CD4-positive, alpha-beta T cell (primary cell): ENCODE measurements at regions not wholly inside any gene's neighbourhood (a gene's known extent, or its start where the extent isn't known, plus 50 kb on each side); places are given as distances from the start of the nearest gene placed in this dataset.

Experiments used
- ATAC-seq: fragments of 200-7000 bp; cut with Tn5 transposase; one replicate; pipeline ENCODE4 v1.10.0; 2022; ENCODE audit warnings: mild to moderate bottlenecking; ENCODE audit not compliant: poor library complexity
- CTCF ChIA-PET: fragments of 350-600 bp; sonication (Branson Sonifier 250); formaldehyde crosslinking; loops from one replicate; lab custom pipeline; 2021; ENCODE audit warnings: antibody characterized with exemption, inconsistent platforms; lab: Charles Lee
- POLR2A ChIA-PET: fragments of 350-600 bp; sonication (Branson Sonifier 250); formaldehyde crosslinking; loops from one replicate; lab custom pipeline; 2021; ENCODE audit warnings: antibody characterized with exemption, inconsistent platforms; lab: Charles Lee
- DNase-seq, 14 experiments: peaks; one replicate each; pipeline ENCODE4 v3.0.0-alpha.2; 2013 to 2020; ENCODE audit warnings: mixed read lengths in 2 of 14
- H3K27ac ChIP-seq, 2 donors: one replicate each; pipeline versions ENCODE4 v1.5.1 to v1.7.0; 2013; ENCODE audit warnings: low read length in 2 of 2, low read depth in 1 of 2, mild to moderate bottlenecking in 1 of 2
- H3K27me3 ChIP-seq, 2 experiments: 1 replicate in 1 of 2; 2 replicates in 1 of 2; pipeline versions ENCODE4 v1.6.1 to v1.7.0; 2013; ENCODE audit warnings: low read length in 2 of 2, control low read depth in 1 of 2, mild to moderate bottlenecking in 1 of 2, moderate library complexity in 1 of 2; ENCODE audit not compliant: insufficient read depth in 2 of 2, control insufficient read depth in 1 of 2
- H3K36me3 ChIP-seq: one replicate; pipeline ENCODE4 v1.6.1; 2013; ENCODE audit warnings: low read length, control low read depth; ENCODE audit not compliant: insufficient read depth
- H3K4me1 ChIP-seq: one replicate; pipeline ENCODE4 v1.6.1; 2013; ENCODE audit warnings: low read length, control low read depth; ENCODE audit not compliant: insufficient read depth
- H3K4me3 ChIP-seq: one replicate; pipeline ENCODE4 v1.5.1; 2013; ENCODE audit warnings: mild to moderate bottlenecking, low read length, moderate library complexity
- H3K9me3 ChIP-seq, 2 experiments: 1 replicate in 1 of 2; 2 replicates in 1 of 2; pipeline versions ENCODE4 v1.6.1 to v1.7.0; 2013; ENCODE audit warnings: low read length in 2 of 2, mild to moderate bottlenecking in 2 of 2, control low read depth in 1 of 2, moderate library complexity in 1 of 2; ENCODE audit not compliant: control insufficient read depth in 1 of 2, insufficient read depth in 1 of 2
- H3K27ac Mint-ChIP-seq: one replicate; pipeline ENCODE4 v1.8.0; 2020; ENCODE audit warnings: mixed read lengths
- H3K27me3 Mint-ChIP-seq: one replicate; pipeline ENCODE4 v1.8.0; 2021; ENCODE audit warnings: mixed read lengths
- H3K36me3 Mint-ChIP-seq: one replicate; pipeline ENCODE4 v1.8.0; 2021; ENCODE audit warnings: low read depth, mixed read lengths
- H3K4me1 Mint-ChIP-seq: one replicate; pipeline ENCODE4 v1.8.0; 2021; ENCODE audit warnings: low read depth, mixed read lengths
- H3K4me3 Mint-ChIP-seq: one replicate; pipeline ENCODE4 v1.8.0; 2020; ENCODE audit warnings: mild to moderate bottlenecking, mixed read lengths
- H3K9me3 Mint-ChIP-seq: one replicate; pipeline ENCODE4 v1.8.0; 2020; ENCODE audit warnings: mixed read lengths
- intact Hi-C, 2 experiments: fragments of 100-400 bp; cut with DNase I in 1 of 2; cut with micrococcal nuclease in 1 of 2; formaldehyde crosslinking; loops; one replicate each; pipeline versions ENCODE4 v1.15.1 to v1.9.0; 2023 to 2025; cut with DNase I, micrococcal nuclease
- TF ChIP-seq, protein P1 (sequence below): fragments of 200-600 bp; IDR thresholded peaks from one replicate; pipeline ENCODE4 v1.8.0; 2022; ENCODE audit warnings: antibody characterized with exemption, mild to moderate bottlenecking

- ChIA-PET CTCF (interaction anchor here (1.2 to 3.8 kb wide), 6 partner anchors 82 to 210 kb away, joined by 3 to 19 read pairs (median 12); partner anchors contain the start of gene ARL4C), POLR2A (interaction anchor here (0.7 to 8.8 kb wide), 17 partner anchors 10 to 872 kb away, joined by 3 to 222 read pairs (median 10); partner anchors contain the start of gene ARL4C)
- Mint-ChIP-seq H3K36me3 (no peaks in the 10 kb centered on the region), H3K4me3 (peak overlapping the region; percentile 79), H3K27me3 (no peaks in the 10 kb centered on the region), H3K27ac (peak overlapping the region; percentile 98), H3K4me1 (peaks cover 74% of the 10 kb centered on the region), H3K9me3 (no peaks in the 10 kb centered on the region)
- Histone ChIP-seq H3K4me1 (peaks cover 65% of the 10 kb centered on the region), H3K4me3 (peak overlapping the region; percentile 17), H3K9me3 (no peaks in the 10 kb centered on the region), H3K27ac (peak overlapping the region; percentile 96 to 99), H3K36me3 (no peaks in the 10 kb centered on the region), H3K27me3 (no peaks in the 10 kb centered on the region)
- intact Hi-C loops: loop anchor here (1.0 to 10.0 kb wide), 6 partner anchors 82 to 296 kb away; no protein-coding TSS in a partner anchor
- ATAC-seq (peak; percentile 62), DNase-seq (peak; percentile 66 to 98 (median 80))
- TF ChIP-seq, protein P1, sequence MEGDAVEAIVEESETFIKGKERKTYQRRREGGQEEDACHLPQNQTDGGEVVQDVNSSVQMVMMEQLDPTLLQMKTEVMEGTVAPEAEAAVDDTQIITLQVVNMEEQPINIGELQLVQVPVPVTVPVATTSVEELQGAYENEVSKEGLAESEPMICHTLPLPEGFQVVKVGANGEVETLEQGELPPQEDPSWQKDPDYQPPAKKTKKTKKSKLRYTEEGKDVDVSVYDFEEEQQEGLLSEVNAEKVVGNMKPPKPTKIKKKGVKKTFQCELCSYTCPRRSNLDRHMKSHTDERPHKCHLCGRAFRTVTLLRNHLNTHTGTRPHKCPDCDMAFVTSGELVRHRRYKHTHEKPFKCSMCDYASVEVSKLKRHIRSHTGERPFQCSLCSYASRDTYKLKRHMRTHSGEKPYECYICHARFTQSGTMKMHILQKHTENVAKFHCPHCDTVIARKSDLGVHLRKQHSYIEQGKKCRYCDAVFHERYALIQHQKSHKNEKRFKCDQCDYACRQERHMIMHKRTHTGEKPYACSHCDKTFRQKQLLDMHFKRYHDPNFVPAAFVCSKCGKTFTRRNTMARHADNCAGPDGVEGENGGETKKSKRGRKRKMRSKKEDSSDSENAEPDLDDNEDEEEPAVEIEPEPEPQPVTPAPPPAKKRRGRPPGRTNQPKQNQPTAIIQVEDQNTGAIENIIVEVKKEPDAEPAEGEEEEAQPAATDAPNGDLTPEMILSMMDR: no peak
Measured at GRCh38 chr2:234290671-234291070, 206.2 kb downstream of the ARL4C start.

DNA sequence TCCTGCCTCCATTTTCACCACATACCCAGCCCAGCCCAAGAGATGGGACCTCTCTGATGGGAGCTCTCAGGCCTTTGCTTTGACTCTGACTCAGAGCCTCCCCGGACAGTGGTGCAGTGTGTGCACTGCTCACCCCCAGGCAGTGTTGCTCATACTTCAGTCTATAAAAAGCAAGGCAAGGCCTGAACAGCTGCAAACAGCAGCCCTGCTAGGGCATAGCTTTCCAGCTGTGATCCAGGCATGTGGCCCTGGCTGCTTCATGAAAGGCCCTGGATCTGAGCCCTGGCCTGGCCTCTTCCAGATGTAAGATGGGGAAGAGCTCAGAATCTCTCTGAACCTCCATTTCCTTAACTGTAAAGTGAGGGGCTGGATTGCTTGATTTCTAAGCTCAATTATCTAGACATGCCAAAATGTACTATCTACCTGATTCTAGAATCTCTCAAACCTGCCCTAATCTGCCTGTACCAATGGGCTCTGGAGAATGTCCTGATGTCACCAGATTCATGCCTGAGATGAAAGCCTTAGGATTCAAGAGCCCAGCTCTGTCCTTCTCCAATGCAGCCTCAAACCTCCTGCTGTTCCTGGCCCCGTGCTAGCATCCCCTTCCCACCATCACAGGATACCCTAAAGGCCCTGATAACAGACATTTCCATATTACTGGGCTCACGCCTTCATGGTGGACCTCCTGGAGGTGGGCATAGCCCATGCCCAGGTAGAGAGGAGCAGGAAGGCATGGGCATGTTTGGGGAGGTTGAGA is 206.9 kb downstream of the ARL4C start:
- Mint-ChIP-seq H3K27ac (peak overlapping the region; percentile 98), H3K27me3 (no peaks in the 10 kb centered on the region), H3K4me1 (peaks cover 67% of the 10 kb centered on the region), H3K4me3 (peak overlapping the region; percentile 79), H3K9me3 (no peaks in the 10 kb centered on the region), H3K36me3 (no peaks in the 10 kb centered on the region)
- ATAC-seq (no peak), DNase-seq (peak in 9 of 14 experiments; percentile 10 to 73 (median 39))
- TF ChIP-seq, protein P1: no peak
- POLR2A ChIA-PET: interaction anchor here (0.7 to 8.8 kb wide), 17 partner anchors 10 to 213 kb away, joined by 3 to 222 read pairs (median 5); partner anchors contain the start of gene ARL4C
- Histone ChIP-seq H3K27ac (peak overlapping the region; percentile 96 to 99), H3K27me3 (no peaks in the 10 kb centered on the region), H3K4me3 (no peak overlapping the region), H3K9me3 (no peaks in the 10 kb centered on the region), H3K4me1 (peaks cover 62% of the 10 kb centered on the region), H3K36me3 (no peaks in the 10 kb centered on the region)
- intact Hi-C loops: loop anchor here (1.0 to 10.0 kb wide), 9 partner anchors 77 to 313 kb away; no protein-coding TSS in a partner anchor
- CTCF ChIA-PET: interaction anchor here (1.2 to 3.4 kb wide), 9 partner anchors 15 to 211 kb away, joined by 3 to 19 read pairs (median 8); partner anchors contain the start of gene ARL4C

DNA sequence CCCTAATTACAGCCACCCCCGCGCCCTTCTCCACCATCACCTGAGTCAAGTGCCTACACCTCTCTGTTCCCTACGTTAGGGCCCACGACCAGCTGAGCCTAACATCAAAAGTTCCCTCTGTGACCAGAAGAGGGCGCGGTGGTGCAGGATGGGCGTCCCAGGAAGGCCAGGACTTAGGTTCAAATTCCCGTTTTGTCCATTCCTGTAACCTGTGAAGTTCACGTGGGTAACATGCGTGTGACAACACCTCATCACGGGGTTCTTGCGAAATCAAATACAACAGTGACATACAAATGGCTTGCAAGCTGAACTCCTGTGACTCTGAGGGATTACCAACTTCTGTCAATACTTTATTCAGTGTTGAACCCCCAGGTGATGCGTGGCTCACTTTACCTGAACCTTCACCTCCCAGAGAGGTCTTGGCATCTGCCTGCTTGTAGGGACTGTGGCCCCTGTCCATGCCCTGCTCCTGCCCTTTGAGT is 207.9 kb downstream of the ARL4C start:
- Histone ChIP-seq H3K36me3 (no peaks in the 10 kb centered on the region), H3K27ac (peak overlapping the region; percentile 96 to 99), H3K4me1 (peaks cover 54% of the 10 kb centered on the region), H3K4me3 (no peak overlapping the region), H3K27me3 (no peaks in the 10 kb centered on the region), H3K9me3 (no peaks in the 10 kb centered on the region)
- peak overlapping the region; percentile 31 for H3K4me3 Mint-ChIP-seq
- peak; percentile 3 for ATAC-seq
- peak; percentile 62 to 90 (median 72) for DNase-seq
- H3K27me3 Mint-ChIP-seq: no peaks in the 10 kb centered on the region
- H3K27ac Mint-ChIP-seq: peak overlapping the region; percentile 98
- ChIA-PET CTCF (interaction anchor here (0.5 to 3.4 kb wide), 23 partner anchors 16 to 212 kb away, joined by 3 to 19 read pairs (median 4); partner anchors contain the start of gene ARL4C), POLR2A (interaction anchor here (0.8 to 8.8 kb wide), 13 partner anchors 9 to 212 kb away, joined by 3 to 222 read pairs (median 5); partner anchors contain the start of gene ARL4C)
- TF ChIP-seq, protein P1: peak; percentile 88
- H3K4me1 Mint-ChIP-seq: peaks cover 57% of the 10 kb centered on the region
- H3K9me3 Mint-ChIP-seq: no peaks in the 10 kb centered on the region
- intact Hi-C loops: loop anchor here in 1 of 2 experiments (1.0 to 5.0 kb wide), 4 partner anchors 78 to 312 kb away; no protein-coding TSS in a partner anchor
- H3K36me3 Mint-ChIP-seq: no peaks in the 10 kb centered on the region
